ENCODE measurements at regions not wholly inside any gene's neighbourhood (a gene's known extent, or its start where the extent isn't known, plus 50 kb on each side); places are given as distances from the start of the nearest gene placed in this dataset.

DNA sequence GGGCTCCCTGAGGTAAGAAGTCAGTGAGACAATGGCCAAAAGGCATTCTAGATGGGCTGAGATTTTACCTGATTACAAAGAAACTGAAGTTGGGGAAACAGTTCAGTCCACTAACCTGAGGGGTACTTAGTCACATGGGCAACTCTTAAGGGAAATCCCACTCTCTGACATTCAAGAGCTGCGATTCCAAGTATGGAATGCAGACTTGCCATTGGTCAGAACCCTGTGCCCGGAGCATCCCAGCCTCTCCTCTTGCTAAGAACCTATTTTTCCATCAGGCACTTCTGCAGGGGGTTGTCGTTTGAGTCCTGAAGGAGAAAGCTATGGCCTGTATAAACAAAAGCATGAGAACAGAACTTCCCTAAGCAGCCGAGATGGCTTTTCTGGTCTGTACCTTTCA lies 434.9 kb upstream of the DAB1 start:
- H3K9me3 Mint-ChIP-seq, result peaks cover 0 to 9% of the 10 kb centered on the region in 2 donors
- no peak for DNase-seq (ENCODE audit: low spot score in 2 of 2)

DNA sequence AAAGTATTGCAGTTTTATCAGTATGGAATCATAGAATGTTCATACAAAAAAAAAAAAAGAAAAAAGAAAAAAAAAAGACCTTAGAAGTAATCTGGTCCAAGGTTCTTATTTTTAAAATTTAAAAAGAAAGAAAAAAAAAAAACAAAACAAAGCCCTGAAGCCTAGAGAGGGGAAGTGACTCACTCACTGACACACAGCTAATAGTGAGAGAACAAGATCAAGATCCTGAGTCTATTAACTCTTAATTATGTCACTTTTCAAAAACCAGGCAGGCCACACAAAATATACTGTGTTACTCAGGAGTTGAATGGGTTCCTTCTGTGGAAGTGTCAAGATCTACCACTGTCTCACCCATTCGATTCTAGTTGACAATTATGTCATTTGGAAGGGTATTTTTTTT lies 433.9 kb upstream of the DAB1 start:
- Mint-ChIP-seq H3K36me3 (peaks cover 0 to 4% of the 10 kb centered on the region in 2 donors), H3K27ac (no peak overlapping the region), H3K9me3 (peaks cover 0 to 9% of the 10 kb centered on the region in 2 donors)
- DNase-seq (ENCODE audit: low spot score in 2 of 2) (no peak), ATAC-seq (peak in 1 of 2 donors; percentile 61)

More for the DNA sequence above, 434.9 kb upstream of the DAB1 start:
- Mint-ChIP-seq H3K27ac (no peak overlapping the region), H3K36me3 (peaks cover 0 to 4% of the 10 kb centered on the region in 2 donors)
- no peak for ATAC-seq

DNA sequence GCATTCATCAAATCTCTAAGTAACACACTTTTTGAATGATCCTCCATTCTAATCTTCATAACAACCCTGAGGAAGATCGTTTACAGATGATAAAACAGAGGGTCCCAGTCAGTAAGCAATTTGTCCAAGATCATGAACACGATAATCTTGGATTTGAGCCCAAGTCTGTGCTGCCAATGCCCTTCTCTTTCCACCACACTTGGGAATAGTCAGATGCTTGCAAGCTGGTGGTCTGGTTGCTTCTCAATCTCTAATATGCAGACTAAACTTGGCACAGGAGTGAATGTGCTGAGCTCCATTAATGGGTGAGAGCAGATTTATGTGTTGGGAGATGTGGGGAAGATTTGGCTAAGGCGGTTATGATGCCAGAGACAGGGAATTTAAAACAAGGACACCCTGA lies 430.6 kb upstream of the DAB1 start:
- ATAC-seq (no peak), DNase-seq (ENCODE audit: low spot score in 2 of 2) (no peak)
- peaks cover 0 to 12% of the 10 kb centered on the region in 2 donors for H3K9me3 Mint-ChIP-seq
- peaks cover 0 to 4% of the 10 kb centered on the region in 2 donors for H3K36me3 Mint-ChIP-seq
- H3K27ac Mint-ChIP-seq, result no peak overlapping the region

DNA sequence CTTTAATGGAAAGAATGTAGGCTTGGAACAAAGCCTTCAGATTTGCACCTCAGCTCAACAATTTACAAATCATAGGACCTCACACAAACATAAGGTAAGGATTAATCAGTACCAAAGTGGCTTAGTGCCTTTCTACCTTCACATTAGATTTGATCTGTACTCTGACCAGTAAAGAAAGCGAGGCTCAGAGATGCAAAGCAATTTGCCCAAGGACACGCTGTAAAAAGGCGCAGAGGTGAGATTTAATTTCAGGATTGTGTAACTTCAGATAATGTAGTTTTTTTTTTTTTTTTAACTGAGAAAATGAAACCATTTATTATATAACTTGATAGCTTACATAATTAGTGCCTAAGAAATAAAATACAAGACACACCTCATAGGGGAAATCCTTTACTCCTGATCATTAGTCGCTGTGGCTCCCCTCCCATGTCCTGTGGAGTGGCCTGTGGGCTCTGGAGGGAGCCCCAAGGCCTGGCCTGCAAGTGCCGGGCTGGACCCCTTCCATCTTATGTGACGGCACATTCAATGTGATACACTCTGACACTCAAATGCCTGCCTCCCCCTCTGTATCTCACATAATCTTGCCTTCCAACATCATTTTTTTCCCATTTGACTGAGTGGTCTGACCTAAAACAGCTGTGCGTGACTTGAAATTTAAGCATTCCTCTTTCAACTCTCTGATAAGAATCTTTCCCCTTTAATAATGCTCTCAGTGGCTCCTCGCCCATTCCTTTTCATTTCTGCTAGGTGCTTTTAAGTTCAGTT lies 426.5 kb upstream of the DAB1 start:
- H3K36me3 Mint-ChIP-seq, result peaks cover 0 to under 1% of the 10 kb centered on the region in 2 donors
- DNase-seq (ENCODE audit: low spot score in 2 of 2) (no peak), ATAC-seq (no peak)
- H3K27ac Mint-ChIP-seq, result no peak overlapping the region
- peaks cover 0 to 9% of the 10 kb centered on the region in 2 donors for H3K9me3 Mint-ChIP-seq

DNA sequence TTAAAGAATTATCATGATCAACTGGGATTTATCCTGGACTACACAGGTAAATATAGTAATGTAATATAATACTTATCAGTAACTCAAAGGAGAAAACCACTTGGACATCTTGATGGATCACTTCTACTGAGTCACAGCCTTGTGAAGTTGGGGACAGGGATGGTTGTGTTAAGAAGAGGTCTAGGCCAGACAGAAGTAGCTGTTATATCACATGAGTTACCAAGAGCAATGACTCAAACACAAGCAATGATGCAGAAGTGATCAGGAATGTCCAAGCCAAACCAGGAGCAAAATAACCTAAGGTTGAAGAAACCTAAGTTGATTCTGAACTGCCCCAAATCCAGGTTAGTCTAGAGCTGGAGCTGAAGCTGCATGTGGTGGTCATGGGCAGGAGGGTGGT lies 424.5 kb upstream of the DAB1 start:
- Mint-ChIP-seq H3K27ac (no peak overlapping the region), H3K9me3 (peaks cover 0 to 6% of the 10 kb centered on the region in 2 donors), H3K36me3 (no peaks in the 10 kb centered on the region)
- DNase-seq (ENCODE audit: low spot score in 2 of 2) (no peak), ATAC-seq (no peak)

DNA sequence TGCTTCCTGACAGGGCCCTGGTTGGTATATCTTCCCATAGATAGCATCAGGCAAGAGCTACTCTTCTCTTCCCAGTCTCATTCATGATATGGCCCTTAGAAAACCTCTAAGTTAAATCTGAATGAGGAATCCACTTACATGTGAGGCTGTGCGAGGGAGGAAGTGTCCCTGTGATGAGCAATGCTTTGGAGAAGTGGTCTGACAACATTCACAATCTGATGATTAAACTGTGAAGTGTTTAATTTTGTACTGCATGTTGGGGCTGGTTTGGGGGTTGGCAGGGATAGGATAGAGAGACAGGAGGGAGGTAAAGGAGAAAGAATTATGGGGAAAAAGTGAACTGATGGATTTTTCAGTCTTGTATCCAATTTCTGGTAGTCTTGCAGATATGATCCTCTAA lies 421.2 kb upstream of the DAB1 start:
- peaks cover 12 to 18% of the 10 kb centered on the region in 2 donors for H3K9me3 Mint-ChIP-seq
- no peak overlapping the region for H3K27ac Mint-ChIP-seq
- ATAC-seq (no peak), DNase-seq (ENCODE audit: low spot score in 2 of 2) (no peak)
- peaks cover 0 to 7% of the 10 kb centered on the region in 2 donors for H3K36me3 Mint-ChIP-seq

DNA sequence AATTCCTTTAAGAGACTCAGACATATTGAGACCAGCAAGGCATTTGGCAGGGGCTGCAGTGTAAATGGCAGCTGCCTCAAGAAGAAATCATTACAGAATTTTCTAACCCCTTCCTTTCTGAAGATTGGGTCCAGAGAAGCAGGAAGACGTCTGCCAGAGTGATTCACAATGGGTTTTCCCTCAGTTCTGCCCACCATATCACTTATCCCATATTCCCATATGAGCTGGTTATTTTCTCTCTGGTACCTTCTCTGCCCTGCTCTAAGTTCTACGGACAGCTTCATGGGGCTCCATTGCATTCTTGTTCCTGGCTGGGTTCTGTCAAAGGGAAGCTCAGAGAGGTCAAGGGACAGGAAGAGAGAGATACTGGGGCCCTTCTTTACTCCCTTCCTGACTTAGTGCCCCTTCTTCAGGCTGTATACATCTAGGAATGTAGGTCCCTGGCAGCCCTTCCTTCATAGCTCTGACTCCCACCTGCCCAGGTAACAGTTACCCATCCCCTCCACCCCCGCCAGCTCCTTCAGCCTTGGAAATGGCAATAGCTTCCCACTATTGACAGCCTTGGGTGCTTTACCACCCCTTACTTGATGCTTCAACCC lies 420.6 kb upstream of the DAB1 start:
- no peak overlapping the region for H3K27ac Mint-ChIP-seq
- peaks cover 0 to 7% of the 10 kb centered on the region in 2 donors for H3K36me3 Mint-ChIP-seq
- DNase-seq (ENCODE audit: low spot score in 2 of 2), result no peak
- ATAC-seq, result no peak
- peaks cover 14 to 20% of the 10 kb centered on the region in 2 donors for H3K9me3 Mint-ChIP-seq

DNA sequence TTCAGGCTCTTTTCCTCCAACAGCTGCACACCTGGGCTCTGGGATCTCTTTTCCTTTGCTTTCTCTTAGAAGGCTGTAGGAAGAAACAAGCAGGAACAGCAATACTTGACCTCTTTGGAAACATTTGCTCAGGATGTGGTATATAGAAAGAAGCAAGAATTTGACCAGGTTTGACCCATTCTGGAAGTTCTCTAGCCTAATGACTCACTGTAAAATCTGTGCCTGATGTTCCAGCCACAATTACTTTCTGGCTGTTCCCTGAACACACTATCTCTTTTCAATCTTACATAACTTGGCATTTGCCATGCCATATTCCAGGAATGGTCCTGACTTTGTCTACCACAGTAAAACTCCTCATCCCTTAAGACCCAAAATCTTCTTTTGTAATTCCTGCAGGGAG lies 419.9 kb upstream of the DAB1 start:
- Mint-ChIP-seq H3K9me3 (peaks cover 14 to 20% of the 10 kb centered on the region in 2 donors), H3K36me3 (peaks cover 0 to 7% of the 10 kb centered on the region in 2 donors), H3K27ac (no peak overlapping the region)
- no peak for ATAC-seq
- DNase-seq (ENCODE audit: low spot score in 2 of 2), result no peak

DNA sequence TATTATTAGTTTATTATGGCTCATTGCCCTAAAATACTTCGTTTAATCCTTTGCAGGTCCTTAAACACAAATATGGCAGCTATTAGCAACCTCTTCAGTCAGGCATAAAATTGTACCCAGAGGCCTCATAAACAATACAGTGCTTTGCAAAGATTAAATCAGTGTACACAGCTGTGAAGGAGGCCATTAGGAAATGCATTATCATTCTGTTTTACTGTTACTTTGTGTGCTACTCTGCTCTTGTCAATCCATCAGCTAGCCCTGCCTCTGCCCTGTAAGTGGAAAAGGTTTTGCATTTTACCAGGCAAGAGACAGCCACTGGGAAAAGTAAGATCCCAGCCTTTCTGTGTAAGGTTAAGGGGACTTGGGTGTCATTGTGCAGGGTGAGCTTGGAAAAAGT lies 415.7 kb upstream of the DAB1 start:
- ATAC-seq, result no peak
- DNase-seq (ENCODE audit: low spot score in 2 of 2), result no peak
- Mint-ChIP-seq H3K36me3 (peaks cover 0 to 7% of the 10 kb centered on the region in 2 donors), H3K27ac (no peak overlapping the region), H3K9me3 (peaks cover 14 to 17% of the 10 kb centered on the region in 2 donors)

DNA sequence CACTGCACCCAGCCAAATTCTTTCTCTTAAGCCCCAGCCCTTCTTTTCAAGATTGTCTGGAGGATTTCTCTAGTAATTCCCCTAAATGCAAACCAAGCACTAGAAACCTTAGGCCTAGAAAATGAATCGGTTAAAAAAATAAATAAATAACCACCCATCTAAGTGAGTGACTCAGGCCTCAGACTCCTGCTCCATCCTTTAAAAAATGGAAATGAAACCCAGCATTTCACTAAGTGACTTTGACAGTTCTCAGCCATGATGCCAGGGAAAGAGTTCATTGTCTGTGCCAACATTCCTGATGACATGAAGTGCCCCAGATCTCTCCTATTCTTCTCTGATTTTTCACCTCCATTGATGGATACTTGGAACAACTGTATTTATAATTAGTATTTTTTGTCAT lies 415.2 kb upstream of the DAB1 start:
- DNase-seq (ENCODE audit: low spot score in 2 of 2), result no peak
- ATAC-seq, result no peak
- Mint-ChIP-seq H3K27ac (no peak overlapping the region), H3K9me3 (peaks cover 14 to 17% of the 10 kb centered on the region in 2 donors), H3K36me3 (peaks cover 0 to 7% of the 10 kb centered on the region in 2 donors)

DNA sequence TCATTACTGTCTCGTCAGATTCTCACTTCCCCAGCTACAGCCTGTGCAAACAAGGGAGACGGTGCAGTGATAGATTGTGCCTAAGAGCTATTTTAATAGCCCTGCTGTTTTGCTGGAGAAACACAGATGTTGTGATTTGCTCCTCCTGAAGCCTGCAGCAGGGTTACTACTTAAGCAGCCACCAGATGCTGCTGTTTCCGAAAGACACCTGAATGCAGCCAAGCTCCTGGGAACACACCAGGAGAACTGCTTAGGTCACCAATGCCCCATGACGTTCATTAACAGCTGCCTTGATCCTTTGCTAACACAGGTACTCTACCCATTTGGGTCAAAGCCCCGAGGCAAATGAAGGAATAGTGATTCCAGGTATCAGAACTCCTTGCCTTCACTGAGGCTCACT lies 411.8 kb upstream of the DAB1 start:
- Mint-ChIP-seq H3K27ac (no peak overlapping the region), H3K36me3 (no peaks in the 10 kb centered on the region), H3K9me3 (peaks cover 6 to 7% of the 10 kb centered on the region in 2 donors)
- ATAC-seq, result no peak
- DNase-seq (ENCODE audit: low spot score in 2 of 2), result no peak

DNA sequence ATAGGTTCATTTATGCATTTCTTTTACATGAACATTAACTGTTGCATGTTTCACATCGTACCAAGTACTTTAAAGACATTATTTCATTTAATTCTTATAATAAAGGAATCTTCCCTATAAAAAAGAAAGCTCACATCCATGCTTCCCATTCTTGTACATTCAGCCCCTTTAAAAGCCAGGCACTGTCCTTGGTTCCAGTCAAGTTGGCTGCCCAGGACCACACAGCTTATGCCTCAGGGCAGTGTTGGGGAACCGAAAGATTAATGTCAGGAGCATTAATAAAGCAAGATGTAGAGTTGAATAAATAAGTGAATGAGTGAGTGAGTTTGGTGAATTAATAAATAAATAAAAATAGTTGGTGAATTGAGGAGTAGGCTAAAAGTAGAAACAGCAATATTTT lies 409.4 kb upstream of the DAB1 start:
- no peak for ATAC-seq
- DNase-seq (ENCODE audit: low spot score in 2 of 2), result no peak
- Mint-ChIP-seq H3K9me3 (peaks cover 0 to 3% of the 10 kb centered on the region in 2 donors), H3K27ac (no peak overlapping the region), H3K36me3 (no peaks in the 10 kb centered on the region)

DNA sequence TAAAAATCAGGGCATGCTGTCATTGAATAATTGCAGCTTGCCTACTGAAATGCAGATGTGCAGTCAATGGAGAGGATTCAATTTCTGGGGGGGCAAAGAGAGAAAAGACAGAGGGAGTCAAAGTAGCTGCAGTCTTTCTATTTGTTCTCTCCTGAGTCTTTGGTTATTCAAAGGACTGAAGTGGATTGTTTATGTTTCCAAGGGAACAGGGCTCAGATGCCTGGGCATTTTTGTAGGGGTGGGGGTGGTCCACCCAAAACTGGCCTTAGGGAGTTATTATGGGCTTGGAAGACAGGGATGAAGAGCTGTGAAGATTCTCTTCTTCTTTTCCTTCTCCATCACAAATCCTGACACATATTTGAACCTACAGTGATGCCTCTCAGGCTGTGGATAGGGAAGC lies 408.8 kb upstream of the DAB1 start:
- H3K27ac Mint-ChIP-seq, result no peak overlapping the region
- no peak for ATAC-seq
- DNase-seq (ENCODE audit: low spot score in 2 of 2), result no peak
- H3K9me3 Mint-ChIP-seq, result peaks cover 0 to 3% of the 10 kb centered on the region in 2 donors
- H3K36me3 Mint-ChIP-seq, result no peaks in the 10 kb centered on the region

DNA sequence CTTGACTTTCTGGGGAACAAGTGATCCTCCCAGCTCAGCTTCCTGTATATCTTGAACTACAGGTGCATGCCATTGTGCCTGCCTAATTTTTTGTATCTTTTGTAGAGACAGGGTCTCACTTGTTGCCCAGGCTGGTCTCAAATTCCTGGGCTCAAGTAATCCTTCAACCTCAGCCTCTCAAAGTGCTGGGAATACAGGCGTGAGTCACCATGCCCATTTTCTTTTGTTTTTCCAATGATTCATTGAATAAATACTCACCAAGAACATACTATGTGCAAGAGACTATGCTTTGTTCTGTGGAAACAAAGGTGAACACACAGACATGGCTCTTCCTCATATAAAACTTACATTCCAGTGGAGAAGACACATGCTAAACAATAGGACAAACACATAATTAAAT lies 407.8 kb upstream of the DAB1 start:
- H3K36me3 Mint-ChIP-seq, result no peaks in the 10 kb centered on the region
- H3K27ac Mint-ChIP-seq, result no peak overlapping the region
- H3K9me3 Mint-ChIP-seq, result peaks cover 0 to 3% of the 10 kb centered on the region in 2 donors
- DNase-seq (ENCODE audit: low spot score in 2 of 2), result no peak
- ATAC-seq, result no peak

DNA sequence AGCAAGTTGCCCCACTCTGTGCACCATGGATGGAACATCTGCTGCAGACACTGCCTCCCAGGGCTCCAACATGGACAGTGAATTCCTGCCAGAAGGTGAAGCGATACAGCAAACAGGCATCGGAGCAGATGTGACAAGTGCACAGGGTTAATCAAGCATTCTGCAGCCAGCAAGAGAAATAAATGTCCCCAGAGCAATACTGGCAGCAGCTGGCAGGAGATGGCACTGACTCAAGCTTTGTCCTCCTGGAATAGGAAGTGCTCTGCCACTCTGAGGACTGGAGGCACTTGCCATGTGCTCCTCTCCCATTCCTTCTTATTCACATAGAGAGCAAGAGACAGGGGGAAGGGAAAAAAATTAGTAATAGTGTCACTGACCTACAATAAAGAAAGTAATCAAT lies 402.7 kb upstream of the DAB1 start:
- Mint-ChIP-seq H3K27ac (no peak overlapping the region), H3K36me3 (no peaks in the 10 kb centered on the region)
- no peak for ATAC-seq

DNA sequence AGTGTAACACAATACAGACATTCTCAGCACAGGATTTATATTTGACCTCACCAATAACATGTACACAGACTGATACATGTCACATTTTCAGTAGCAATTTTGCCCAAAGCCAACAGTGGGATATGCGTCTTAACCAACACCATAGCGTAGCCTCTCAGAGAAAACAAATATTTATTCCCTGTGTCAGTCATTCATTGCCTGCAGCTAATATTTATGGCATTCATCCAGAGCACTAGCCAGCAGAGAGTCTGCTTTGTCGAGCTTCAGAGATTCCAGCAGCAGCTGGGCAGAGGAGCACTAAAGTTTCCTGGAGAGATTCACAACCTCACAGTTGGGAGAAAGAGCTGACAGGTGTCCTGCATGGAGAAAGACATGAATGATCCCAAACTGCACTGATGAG lies 400.7 kb upstream of the DAB1 start:
- no peak for DNase-seq (ENCODE audit: low spot score in 2 of 2)
- H3K27ac Mint-ChIP-seq, result no peak overlapping the region
- ATAC-seq, result no peak
- no peaks in the 10 kb centered on the region for H3K9me3 Mint-ChIP-seq
- no peaks in the 10 kb centered on the region for H3K36me3 Mint-ChIP-seq

More for the DNA sequence above, 402.7 kb upstream of the DAB1 start:
- H3K9me3 Mint-ChIP-seq, result peaks cover 0 to 3% of the 10 kb centered on the region in 2 donors
- no peak for DNase-seq (ENCODE audit: low spot score in 2 of 2)

DNA sequence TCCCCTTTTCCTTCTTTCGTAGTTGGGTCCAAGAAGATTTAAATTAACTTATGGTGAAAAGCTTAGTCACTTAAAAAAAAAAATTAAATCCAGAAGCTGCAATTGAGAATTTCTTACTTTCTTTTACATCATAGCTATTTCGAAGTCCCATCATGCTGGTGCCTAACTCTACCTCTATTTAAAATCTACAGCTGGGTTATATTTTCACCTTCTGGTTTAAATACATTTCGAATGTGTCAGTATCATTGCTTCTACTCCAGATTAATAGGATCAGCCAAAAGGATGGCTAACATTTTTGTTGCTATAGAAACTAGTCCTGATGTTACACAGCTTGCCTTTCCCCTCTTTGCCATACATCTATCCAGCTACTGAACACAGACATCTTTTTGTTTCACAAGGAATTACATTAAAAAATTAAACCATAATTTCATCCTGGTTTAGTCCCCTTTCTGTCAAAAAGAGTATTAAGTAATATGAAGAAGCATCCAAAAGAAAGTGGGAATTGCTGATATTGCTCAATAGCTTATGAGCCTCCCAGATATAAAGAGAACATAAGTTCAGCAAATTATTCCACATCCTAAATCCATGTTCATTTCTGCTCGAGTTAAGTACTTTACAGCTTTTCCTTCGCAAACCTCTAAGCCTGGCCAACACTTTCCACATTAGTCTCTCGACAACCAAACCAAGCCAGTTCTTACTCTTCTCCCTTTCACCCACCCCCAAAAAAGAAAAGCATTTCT lies 396.7 kb upstream of the DAB1 start:
- Mint-ChIP-seq H3K36me3 (no peaks in the 10 kb centered on the region), H3K9me3 (no peaks in the 10 kb centered on the region), H3K27ac (no peak overlapping the region)
- no peak for DNase-seq (ENCODE audit: low spot score in 2 of 2)
- ATAC-seq, result no peak

Measured in activated naive CD4-positive, alpha-beta T cell treated with anti-CD3 and anti-CD28 coated beads, Interleukin-2, amount 50 U/mL, for 72 hours (primary cell).